Retinal pigment epithelial cell (primary cell): ENCODE measurements at regions not wholly inside any gene's neighbourhood (a gene's known extent, or its start where the extent isn't known, plus 50 kb on each side); places are given as distances from the start of the nearest gene placed in this dataset.

ENCODE experiments used
- DNase-seq: peaks from one replicate; pipeline ENCODE4 v3.0.0-alpha.2; 2010; ENCODE audit warnings: low read depth
- H3K4me3 ChIP-seq: 2 replicates; pipeline ENCODE4 v1.5.1; 2011; ENCODE audit warnings: mild to moderate bottlenecking, low read length, control low read depth, moderate library complexity
- CTCF ChIP-seq: conservative IDR thresholded peaks from 2 replicates; pipeline ENCODE4 v1.5.1; 2011; ENCODE audit warnings: low read depth, low read length, control low read depth, inconsistent platforms

- H3K4me3 ChIP-seq: no peak overlapping the region
- TF ChIP-seq CTCF: no peak
- no peak for DNase-seq
Measured at GRCh38 chr2:136342138-136342537, 224.2 kb upstream of the CXCR4 start.

- no peak for TF ChIP-seq CTCF
- no peak for DNase-seq
- no peak overlapping the region for H3K4me3 ChIP-seq
Measured at GRCh38 chr2:136334967-136335366, 217.0 kb upstream of the CXCR4 start.

GRCh38 chr2:136332436-136333095 lies 214.6 kb upstream of the CXCR4 start:
- no peak for TF ChIP-seq CTCF
- DNase-seq: no peak

GRCh38 chr2:136331226-136331625 lies 213.3 kb upstream of the CXCR4 start:
- H3K4me3 ChIP-seq: no peak overlapping the region
- no peak for DNase-seq
- no peak for TF ChIP-seq CTCF

More at GRCh38 chr2:136332436-136333095, 214.6 kb upstream of the CXCR4 start:
- H3K4me3 ChIP-seq: no peak overlapping the region

- TF ChIP-seq CTCF: no peak
- H3K4me3 ChIP-seq: no peak overlapping the region
Measured at GRCh38 chr2:136328207-136328795, 210.4 kb upstream of the CXCR4 start.

GRCh38 chr2:136327162-136327852 lies 209.4 kb upstream of the CXCR4 start:
- no peak for DNase-seq
- TF ChIP-seq CTCF: no peak
- H3K4me3 ChIP-seq: no peak overlapping the region

More at GRCh38 chr2:136328207-136328795, 210.4 kb upstream of the CXCR4 start:
- DNase-seq: no peak
